ENCODE measurements at regions not wholly inside any gene's neighbourhood (a gene's known extent, or its start where the extent isn't known, plus 50 kb on each side); places are given as distances from the start of the nearest gene placed in this dataset.
A peak's percentile ranks its signal among the peaks of the same experiment; 100 is the strongest.

- no peaks in the 10 kb centered on the region for H3K27me3 ChIP-seq
- no peaks in the 10 kb centered on the region for H3K9me3 ChIP-seq
- no peak overlapping the region for H3K4me3 ChIP-seq
- no peak for DNase-seq (ENCODE audit: low spot score in 2 of 2)
- H3K27ac ChIP-seq, result no peak overlapping the region
- intact Hi-C loops (cut with DNase I; ENCODE audit: low total_unique reads), result no loop called here
- H3K36me3 ChIP-seq, result no peaks in the 10 kb centered on the region
- TF ChIP-seq POLR2AphosphoS5 (IDR thresholded peaks at IDR 0.05), result no peak
- TF ChIP-seq POLR2A (IDR thresholded peaks at IDR 0.05), result no peak
- TF ChIP-seq, protein P1, sequence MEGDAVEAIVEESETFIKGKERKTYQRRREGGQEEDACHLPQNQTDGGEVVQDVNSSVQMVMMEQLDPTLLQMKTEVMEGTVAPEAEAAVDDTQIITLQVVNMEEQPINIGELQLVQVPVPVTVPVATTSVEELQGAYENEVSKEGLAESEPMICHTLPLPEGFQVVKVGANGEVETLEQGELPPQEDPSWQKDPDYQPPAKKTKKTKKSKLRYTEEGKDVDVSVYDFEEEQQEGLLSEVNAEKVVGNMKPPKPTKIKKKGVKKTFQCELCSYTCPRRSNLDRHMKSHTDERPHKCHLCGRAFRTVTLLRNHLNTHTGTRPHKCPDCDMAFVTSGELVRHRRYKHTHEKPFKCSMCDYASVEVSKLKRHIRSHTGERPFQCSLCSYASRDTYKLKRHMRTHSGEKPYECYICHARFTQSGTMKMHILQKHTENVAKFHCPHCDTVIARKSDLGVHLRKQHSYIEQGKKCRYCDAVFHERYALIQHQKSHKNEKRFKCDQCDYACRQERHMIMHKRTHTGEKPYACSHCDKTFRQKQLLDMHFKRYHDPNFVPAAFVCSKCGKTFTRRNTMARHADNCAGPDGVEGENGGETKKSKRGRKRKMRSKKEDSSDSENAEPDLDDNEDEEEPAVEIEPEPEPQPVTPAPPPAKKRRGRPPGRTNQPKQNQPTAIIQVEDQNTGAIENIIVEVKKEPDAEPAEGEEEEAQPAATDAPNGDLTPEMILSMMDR (IDR thresholded peaks at IDR 0.05), result no peak
- no peaks in the 10 kb centered on the region for H3K4me1 ChIP-seq
Measured at GRCh38 chr6:20318851-20319387, 82.8 kb upstream of the E2F3 start.

DNA sequence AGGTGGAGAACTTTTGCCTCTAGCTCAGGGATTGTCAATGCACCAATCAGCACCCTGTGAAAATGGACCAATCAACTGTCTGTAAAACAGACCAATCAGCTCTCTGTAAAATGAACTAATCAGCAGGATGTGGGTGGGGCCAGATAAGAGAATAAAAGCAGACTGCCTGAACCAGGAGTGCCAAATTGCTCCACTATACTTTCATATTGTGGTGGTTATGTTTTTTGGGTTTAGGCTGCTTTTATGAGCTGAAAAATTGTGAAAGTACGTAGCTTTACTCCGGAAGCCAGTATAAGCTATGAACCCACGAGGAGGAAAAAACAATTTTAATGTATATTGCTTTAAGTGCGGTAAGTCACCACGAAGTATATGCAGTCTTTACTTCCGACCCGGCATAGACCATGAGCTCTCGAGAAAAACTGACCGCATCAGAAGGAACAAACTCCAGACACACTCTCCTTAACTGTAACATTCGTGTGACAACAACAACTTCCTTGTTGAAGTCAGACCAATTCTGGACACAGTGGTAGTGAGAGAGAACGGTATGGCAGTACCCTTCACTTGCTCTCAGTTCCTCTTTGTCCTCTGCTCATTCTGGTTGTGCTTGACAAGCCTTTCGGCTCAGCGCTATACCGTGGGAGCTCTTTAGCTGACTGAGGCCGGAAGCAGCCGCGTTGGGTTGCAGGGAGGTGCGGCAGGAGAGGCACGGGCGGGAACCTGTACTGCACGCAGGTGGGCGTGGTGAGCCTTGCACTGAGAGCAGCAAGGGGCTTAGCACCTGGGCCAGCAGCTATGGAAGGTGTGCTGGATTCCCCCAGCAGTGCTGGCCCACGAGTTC lies 81.9 kb upstream of the E2F3 start:
- no peak for DNase-seq (ENCODE audit: low spot score in 2 of 2)
- no peak for TF ChIP-seq POLR2A (IDR thresholded peaks at IDR 0.05)
- no peak for TF ChIP-seq POLR2AphosphoS5 (IDR thresholded peaks at IDR 0.05)
- TF ChIP-seq, protein P1 (IDR thresholded peaks at IDR 0.05), result no peak
- peak overlapping the region in 2 of 3 donors; percentile 11 to 22 for H3K4me3 ChIP-seq
- H3K27ac ChIP-seq, result no peak overlapping the region
- H3K36me3 ChIP-seq, result no peaks in the 10 kb centered on the region
- intact Hi-C loops (cut with DNase I; ENCODE audit: low total_unique reads), result no loop called here
- no peaks in the 10 kb centered on the region for H3K4me1 ChIP-seq
- H3K27me3 ChIP-seq, result no peaks in the 10 kb centered on the region
- H3K9me3 ChIP-seq, result no peaks in the 10 kb centered on the region

DNA sequence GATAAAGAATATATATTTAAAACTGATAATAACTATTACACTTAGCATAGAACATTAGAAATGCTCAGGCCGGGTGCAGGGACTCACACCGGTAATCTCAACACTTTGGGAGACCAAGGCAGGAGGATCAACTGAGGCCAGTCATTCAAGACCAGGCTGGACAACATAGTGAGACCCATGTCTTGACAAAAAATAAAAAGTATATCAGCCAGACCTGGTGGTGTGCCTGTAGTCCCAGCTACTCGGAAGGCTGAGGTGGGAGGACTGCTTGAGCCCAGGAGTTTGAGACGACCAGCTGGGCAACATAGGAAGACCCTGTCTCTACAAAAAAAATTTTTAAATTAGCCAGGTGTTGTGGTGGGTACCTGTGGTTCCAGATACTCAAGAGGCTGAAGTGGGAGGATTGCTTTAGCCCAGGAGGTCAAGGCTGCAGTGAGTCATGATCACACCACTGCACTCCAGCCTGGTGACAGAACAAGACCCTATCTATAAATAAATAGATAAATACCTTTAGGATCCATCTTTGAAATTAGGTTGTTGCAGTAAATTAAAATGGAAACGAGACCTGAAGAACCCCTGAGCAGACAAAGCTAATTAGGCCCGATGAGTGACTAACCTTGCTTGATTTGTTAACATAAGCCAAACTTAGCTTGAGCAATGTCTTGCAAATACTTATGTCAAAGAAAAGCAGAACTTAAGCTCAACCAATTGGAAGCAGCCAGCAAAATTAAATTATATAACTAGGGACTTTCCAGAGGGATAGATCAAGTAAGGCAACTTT lies 75.8 kb upstream of the E2F3 start:
- no peak for DNase-seq (ENCODE audit: low spot score in 2 of 2)
- no peak overlapping the region for H3K4me3 ChIP-seq
- H3K9me3 ChIP-seq, result no peaks in the 10 kb centered on the region
- no peak overlapping the region for H3K27ac ChIP-seq
- H3K36me3 ChIP-seq, result no peaks in the 10 kb centered on the region
- intact Hi-C loops (cut with DNase I; ENCODE audit: low total_unique reads), result no loop called here
- H3K4me1 ChIP-seq, result no peaks in the 10 kb centered on the region
- TF ChIP-seq, protein P1 (IDR thresholded peaks at IDR 0.05), result no peak
- no peak for TF ChIP-seq POLR2AphosphoS5 (IDR thresholded peaks at IDR 0.05)
- H3K27me3 ChIP-seq, result no peaks in the 10 kb centered on the region

DNA sequence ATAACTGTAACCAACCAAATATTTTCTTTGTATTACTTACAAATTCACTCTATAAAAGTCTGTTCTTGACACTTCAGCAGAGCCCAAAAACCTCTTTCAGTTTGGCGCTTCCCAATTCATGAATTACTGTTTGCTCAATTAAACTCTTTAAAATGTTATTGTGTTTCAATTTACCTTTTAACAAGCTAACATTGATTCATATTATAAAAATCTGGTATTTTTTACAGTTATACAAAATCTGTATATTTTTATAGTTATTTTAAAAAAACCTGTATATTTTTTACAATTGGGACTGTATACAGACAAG lies 75.3 kb upstream of the E2F3 start:
- no peaks in the 10 kb centered on the region for H3K4me1 ChIP-seq
- no peak for DNase-seq (ENCODE audit: low spot score in 2 of 2)

More for the DNA sequence above, 75.3 kb upstream of the E2F3 start:
- H3K27me3 ChIP-seq, result no peaks in the 10 kb centered on the region
- H3K9me3 ChIP-seq, result no peaks in the 10 kb centered on the region
- TF ChIP-seq POLR2AphosphoS5 (IDR thresholded peaks at IDR 0.05), result no peak
- TF ChIP-seq, protein P1 (IDR thresholded peaks at IDR 0.05), result no peak
- TF ChIP-seq POLR2A (IDR thresholded peaks at IDR 0.05), result no peak
- H3K27ac ChIP-seq, result no peak overlapping the region
- no peak overlapping the region for H3K4me3 ChIP-seq
- no peaks in the 10 kb centered on the region for H3K36me3 ChIP-seq
- intact Hi-C loops (cut with DNase I; ENCODE audit: low total_unique reads), result no loop called here

All from breast epithelium (tissue), 4 donors.